ENCODE measurements at regions not wholly inside any gene's neighbourhood (a gene's known extent, or its start where the extent isn't known, plus 50 kb on each side); places are given as distances from the start of the nearest gene placed in this dataset.

GRCh38 chr9:134495881-134496412 is 145.7 kb upstream of the COL5A1 start:
- Histone ChIP-seq H2AFZ (ENCODE audit: low read depth, low read length) (no peak overlapping the region), H3K36me3 (ENCODE audit: control insufficient read depth, insufficient read depth, low read length) (no peaks in the 10 kb centered on the region), H3K4me2 (ENCODE audit: insufficient read depth, low read length) (no peak overlapping the region), H3K9me1 (ENCODE audit: control insufficient read depth, insufficient read depth, low read length) (no peaks in the 10 kb centered on the region), H3K4me3 (no peak overlapping the region), H4K20me1 (replicated peaks; ENCODE audit: control insufficient read depth, insufficient read depth, low read length) (no peaks in the 10 kb centered on the region; the same call in 1 of the 2 replicates), H3K4me1 (replicated peaks in 1 of 2; ENCODE audit: control insufficient read depth in 2 of 2, insufficient read depth in 2 of 2, low read length in 2 of 2) (no peaks in the 10 kb centered on the region), H3K27ac (ENCODE audit: extremely low read depth, low read depth, low read length) (no peak overlapping the region), H3K79me2 (ENCODE audit: control insufficient read depth, insufficient read depth, low read length) (no peaks in the 10 kb centered on the region), H3K27me3 (ENCODE audit: control insufficient read depth in 2 of 2, insufficient read depth in 2 of 2, low read length in 2 of 2) (peaks cover 25 to 59% of the 10 kb centered on the region in 2 experiments), H3K9me3 (replicated peaks; ENCODE audit: control insufficient read depth, insufficient read depth, low read depth, low read length) (no peaks in the 10 kb centered on the region), H3K9ac (ENCODE audit: insufficient read depth in 1 of 2, low read depth in 2 of 2, low read length in 2 of 2) (no peak overlapping the region)
- DNase-seq (ENCODE audit: extremely low read depth in 1 of 4, low spot score in 3 of 4), result no peak
- ChIA-PET POLR2A (no interaction called here), CTCF (ENCODE audit: low intra/inter-chr PET ratio) (no interaction called here)
- under 1% methylated on average over 17 of the region's 17 CpGs for WGBS (ENCODE audit: insufficient coverage, low coverage, missing lambda C conversion rate)
- ATAC-seq, result no peak
- no TSS peak for BruUV-seq (replicated peaks)
- FAIRE-seq, result no peak
- intact Hi-C loops (cut with micrococcal nuclease), result no loop called here
- TF ChIP-seq HMG20B (CRISPR knock-in tag; IDR thresholded peaks at IDR 0.05) (no peak), SNIP1 (IDR thresholded peaks at IDR 0.05; ENCODE audit: low read depth) (no peak), TFAM (CRISPR knock-in tag; conservative IDR thresholded peaks at IDR 0.05) (no peak), L3MBTL2 (IDR thresholded peaks at IDR 0.05) (no peak), ETV6 (IDR thresholded peaks at IDR 0.05; ENCODE audit: borderline replicate concordance in 1 of 2, low read depth in 2 of 2, low read length in 1 of 2) (no peak), ETV6 (CRISPR knock-in tag; IDR thresholded peaks at IDR 0.05; ENCODE audit: borderline replicate concordance) (no peak)
- TF ChIP-seq, protein P1, sequence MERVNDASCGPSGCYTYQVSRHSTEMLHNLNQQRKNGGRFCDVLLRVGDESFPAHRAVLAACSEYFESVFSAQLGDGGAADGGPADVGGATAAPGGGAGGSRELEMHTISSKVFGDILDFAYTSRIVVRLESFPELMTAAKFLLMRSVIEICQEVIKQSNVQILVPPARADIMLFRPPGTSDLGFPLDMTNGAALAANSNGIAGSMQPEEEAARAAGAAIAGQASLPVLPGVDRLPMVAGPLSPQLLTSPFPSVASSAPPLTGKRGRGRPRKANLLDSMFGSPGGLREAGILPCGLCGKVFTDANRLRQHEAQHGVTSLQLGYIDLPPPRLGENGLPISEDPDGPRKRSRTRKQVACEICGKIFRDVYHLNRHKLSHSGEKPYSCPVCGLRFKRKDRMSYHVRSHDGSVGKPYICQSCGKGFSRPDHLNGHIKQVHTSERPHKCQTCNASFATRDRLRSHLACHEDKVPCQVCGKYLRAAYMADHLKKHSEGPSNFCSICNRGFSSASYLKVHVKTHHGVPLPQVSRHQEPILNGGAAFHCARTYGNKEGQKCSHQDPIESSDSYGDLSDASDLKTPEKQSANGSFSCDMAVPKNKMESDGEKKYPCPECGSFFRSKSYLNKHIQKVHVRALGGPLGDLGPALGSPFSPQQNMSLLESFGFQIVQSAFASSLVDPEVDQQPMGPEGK (CRISPR knock-in tag; IDR thresholded peaks at IDR 0.05; ENCODE audit: borderline replicate concordance), result no peak
- in situ Hi-C loops (cut with MboI), result no loop called here
